ENCODE measurements at regions not wholly inside any gene's neighbourhood (a gene's known extent, or its start where the extent isn't known, plus 50 kb on each side); places are given as distances from the start of the nearest gene placed in this dataset.

GRCh38 chr4:30959781-30960485 lies 239.8 kb downstream of the PCDH7 start:
- intact Hi-C loops (cut with micrococcal nuclease) = no loop called here
- H3K27me3 Mint-ChIP-seq (ENCODE audit: insufficient read depth, unreplicated experiment) = no peaks in the 10 kb centered on the region
- no peak overlapping the region for H3K4me3 Mint-ChIP-seq (ENCODE audit: unreplicated experiment)
- TF ChIP-seq CTCF (IDR thresholded peaks at IDR 0.05; ENCODE audit: unreplicated experiment) = no peak
- DNase-seq (ENCODE audit: unreplicated experiment) = no peak
- ChIA-PET POLR2A (interaction anchor here (0.6 kb wide), 1 partner anchor 241 kb away, joined by 3 read pairs; no protein-coding TSS in a partner anchor), CTCF (no interaction called here)
- no peaks in the 10 kb centered on the region for H3K36me3 Mint-ChIP-seq (ENCODE audit: insufficient read depth, unreplicated experiment)
- H3K9me3 Mint-ChIP-seq (ENCODE audit: unreplicated experiment) = no peaks in the 10 kb centered on the region
- H3K27ac Mint-ChIP-seq (ENCODE audit: low read depth, unreplicated experiment) = no peak overlapping the region
- H3K4me1 Mint-ChIP-seq (ENCODE audit: insufficient read depth, unreplicated experiment) = peaks cover 6% of the 10 kb centered on the region
- BruUV-seq (replicated peaks) = no TSS peak

GRCh38 chr4:30962939-30963338 lies 242.8 kb downstream of the PCDH7 start:
- ChIA-PET POLR2A (interaction anchor here (1.8 kb wide), 1 partner anchor 11 kb away, joined by 5 read pairs; no protein-coding TSS in a partner anchor), CTCF (interaction anchor here (0.8 kb wide), 1 partner anchor 88 kb away, joined by 3 read pairs; no protein-coding TSS in a partner anchor)
- H3K27ac Mint-ChIP-seq (ENCODE audit: low read depth, unreplicated experiment) = no peak overlapping the region
- H3K36me3 Mint-ChIP-seq (ENCODE audit: insufficient read depth, unreplicated experiment) = no peaks in the 10 kb centered on the region
- intact Hi-C loops (cut with micrococcal nuclease) = no loop called here
- no peak for TF ChIP-seq CTCF (IDR thresholded peaks at IDR 0.05; ENCODE audit: unreplicated experiment)
- H3K27me3 Mint-ChIP-seq (ENCODE audit: insufficient read depth, unreplicated experiment) = no peaks in the 10 kb centered on the region
- BruUV-seq (replicated peaks) = no TSS peak
- no peaks in the 10 kb centered on the region for H3K9me3 Mint-ChIP-seq (ENCODE audit: unreplicated experiment)
- DNase-seq (ENCODE audit: unreplicated experiment) = no peak
- H3K4me1 Mint-ChIP-seq (ENCODE audit: insufficient read depth, unreplicated experiment) = peaks cover 6% of the 10 kb centered on the region
- no peak overlapping the region for H3K4me3 Mint-ChIP-seq (ENCODE audit: unreplicated experiment)

GRCh38 chr4:30968926-30969325 lies 248.8 kb downstream of the PCDH7 start:
- Mint-ChIP-seq H3K27me3 (ENCODE audit: insufficient read depth, unreplicated experiment) (no peaks in the 10 kb centered on the region), H3K4me3 (ENCODE audit: unreplicated experiment) (no peak overlapping the region), H3K36me3 (ENCODE audit: insufficient read depth, unreplicated experiment) (no peaks in the 10 kb centered on the region), H3K9me3 (ENCODE audit: unreplicated experiment) (no peaks in the 10 kb centered on the region), H3K4me1 (ENCODE audit: insufficient read depth, unreplicated experiment) (no peaks in the 10 kb centered on the region), H3K27ac (ENCODE audit: low read depth, unreplicated experiment) (no peak overlapping the region)
- no peak for TF ChIP-seq CTCF (IDR thresholded peaks at IDR 0.05; ENCODE audit: unreplicated experiment)
- intact Hi-C loops (cut with micrococcal nuclease) = no loop called here
- CTCF ChIA-PET = interaction anchor here (0.5 kb wide), 1 partner anchor 1473 kb away, joined by 3 read pairs; no protein-coding TSS in a partner anchor
- no peak for DNase-seq (ENCODE audit: unreplicated experiment)
- POLR2A ChIA-PET = interaction anchor here (0.6 to 0.7 kb wide), 2 partner anchors 11 to 211 kb away, joined by 3 read pairs; no protein-coding TSS in a partner anchor
- BruUV-seq (replicated peaks) = no TSS peak

- POLR2A ChIA-PET = no interaction called here
Observed at GRCh38 chr4:30972542-30972941, 252.4 kb downstream of the PCDH7 start.

More at GRCh38 chr4:30972542-30972941, 252.4 kb downstream of the PCDH7 start:
- Mint-ChIP-seq H3K4me1 (ENCODE audit: insufficient read depth, unreplicated experiment) (peaks cover 10% of the 10 kb centered on the region), H3K27ac (ENCODE audit: low read depth, unreplicated experiment) (no peak overlapping the region), H3K27me3 (ENCODE audit: insufficient read depth, unreplicated experiment) (no peaks in the 10 kb centered on the region), H3K4me3 (ENCODE audit: unreplicated experiment) (no peak overlapping the region), H3K9me3 (ENCODE audit: unreplicated experiment) (peaks cover 4% of the 10 kb centered on the region), H3K36me3 (ENCODE audit: insufficient read depth, unreplicated experiment) (no peaks in the 10 kb centered on the region)
- DNase-seq (ENCODE audit: unreplicated experiment) = no peak
- no TSS peak for BruUV-seq (replicated peaks)
- TF ChIP-seq CTCF (IDR thresholded peaks at IDR 0.05; ENCODE audit: unreplicated experiment) = no peak
- intact Hi-C loops (cut with micrococcal nuclease) = no loop called here
- CTCF ChIA-PET = no interaction called here

Measured in MCF 10A (cell line).